ENCODE measurements at regions not wholly inside any gene's neighbourhood (a gene's known extent, or its start where the extent isn't known, plus 50 kb on each side); places are given as distances from the start of the nearest gene placed in this dataset.

DNA sequence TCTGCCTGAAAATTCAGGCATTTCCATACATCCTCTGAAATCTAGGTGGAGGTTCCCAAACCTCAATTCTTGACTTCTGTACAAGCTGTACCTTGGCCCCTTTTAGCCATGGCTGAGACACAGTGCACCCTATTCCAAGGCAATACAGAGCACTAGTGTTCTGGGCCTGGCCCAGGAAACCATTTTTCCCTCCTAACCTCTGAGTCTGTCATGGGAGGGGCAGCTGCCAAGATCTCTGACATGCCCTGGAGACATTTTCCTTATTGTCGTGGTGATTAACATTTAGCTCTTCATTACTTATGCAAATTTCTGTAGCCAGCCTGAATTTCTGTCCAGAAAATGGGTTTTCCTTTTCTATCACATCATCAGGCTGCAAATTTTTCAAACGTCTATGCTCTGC lies 248.0 kb upstream of the RGS18 start:
- DNase-seq (ENCODE audit: low read depth, low spot score): no peak
- no peaks in the 10 kb centered on the region for H3K27me3 ChIP-seq (ENCODE audit: control insufficient read depth, insufficient read depth, low read length)
- H3K4me3 ChIP-seq (ENCODE audit: low read depth in 2 of 2, low read length in 2 of 2): no peak overlapping the region
- no peaks in the 10 kb centered on the region for H3K36me3 ChIP-seq (ENCODE audit: control insufficient read depth, insufficient read depth, low read length)
- CTCF ChIA-PET: no interaction called here
- ATAC-seq: no peak
- in situ Hi-C loops (cut with HindIII; ENCODE audit: low pct_unique_long_range_greater_than_20kb, low sequenced_read_pairs): no loop called here
- no peaks in the 10 kb centered on the region for H3K4me1 ChIP-seq (ENCODE audit: control insufficient read depth, insufficient read depth, low read length)
- intact Hi-C loops (cut with micrococcal nuclease; ENCODE audit: unreplicated experiment): no loop called here
- no peak overlapping the region for H3K27ac ChIP-seq (ENCODE audit: low read length)
- POLR2A ChIA-PET: no interaction called here
- no TSS peak for BruUV-seq (replicated peaks)
- H3K9me3 ChIP-seq (ENCODE audit: control insufficient read depth, insufficient read depth, low read depth, low read length): no peaks in the 10 kb centered on the region
- TF ChIP-seq, protein P1, sequence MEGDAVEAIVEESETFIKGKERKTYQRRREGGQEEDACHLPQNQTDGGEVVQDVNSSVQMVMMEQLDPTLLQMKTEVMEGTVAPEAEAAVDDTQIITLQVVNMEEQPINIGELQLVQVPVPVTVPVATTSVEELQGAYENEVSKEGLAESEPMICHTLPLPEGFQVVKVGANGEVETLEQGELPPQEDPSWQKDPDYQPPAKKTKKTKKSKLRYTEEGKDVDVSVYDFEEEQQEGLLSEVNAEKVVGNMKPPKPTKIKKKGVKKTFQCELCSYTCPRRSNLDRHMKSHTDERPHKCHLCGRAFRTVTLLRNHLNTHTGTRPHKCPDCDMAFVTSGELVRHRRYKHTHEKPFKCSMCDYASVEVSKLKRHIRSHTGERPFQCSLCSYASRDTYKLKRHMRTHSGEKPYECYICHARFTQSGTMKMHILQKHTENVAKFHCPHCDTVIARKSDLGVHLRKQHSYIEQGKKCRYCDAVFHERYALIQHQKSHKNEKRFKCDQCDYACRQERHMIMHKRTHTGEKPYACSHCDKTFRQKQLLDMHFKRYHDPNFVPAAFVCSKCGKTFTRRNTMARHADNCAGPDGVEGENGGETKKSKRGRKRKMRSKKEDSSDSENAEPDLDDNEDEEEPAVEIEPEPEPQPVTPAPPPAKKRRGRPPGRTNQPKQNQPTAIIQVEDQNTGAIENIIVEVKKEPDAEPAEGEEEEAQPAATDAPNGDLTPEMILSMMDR (IDR thresholded peaks at IDR 0.05): no peak
- TF ChIP-seq SIN3A (IDR thresholded peaks at IDR 0.05; ENCODE audit: borderline replicate concordance, insufficient read depth, low read depth, low read length) (no peak), TCF7L2 (IDR thresholded peaks at IDR 0.05; ENCODE audit: low read depth, low read length) (no peak), POLR2AphosphoS5 (IDR thresholded peaks at IDR 0.05; ENCODE audit: low read depth, low read length) (no peak)
- TF ChIP-seq, protein P2, sequence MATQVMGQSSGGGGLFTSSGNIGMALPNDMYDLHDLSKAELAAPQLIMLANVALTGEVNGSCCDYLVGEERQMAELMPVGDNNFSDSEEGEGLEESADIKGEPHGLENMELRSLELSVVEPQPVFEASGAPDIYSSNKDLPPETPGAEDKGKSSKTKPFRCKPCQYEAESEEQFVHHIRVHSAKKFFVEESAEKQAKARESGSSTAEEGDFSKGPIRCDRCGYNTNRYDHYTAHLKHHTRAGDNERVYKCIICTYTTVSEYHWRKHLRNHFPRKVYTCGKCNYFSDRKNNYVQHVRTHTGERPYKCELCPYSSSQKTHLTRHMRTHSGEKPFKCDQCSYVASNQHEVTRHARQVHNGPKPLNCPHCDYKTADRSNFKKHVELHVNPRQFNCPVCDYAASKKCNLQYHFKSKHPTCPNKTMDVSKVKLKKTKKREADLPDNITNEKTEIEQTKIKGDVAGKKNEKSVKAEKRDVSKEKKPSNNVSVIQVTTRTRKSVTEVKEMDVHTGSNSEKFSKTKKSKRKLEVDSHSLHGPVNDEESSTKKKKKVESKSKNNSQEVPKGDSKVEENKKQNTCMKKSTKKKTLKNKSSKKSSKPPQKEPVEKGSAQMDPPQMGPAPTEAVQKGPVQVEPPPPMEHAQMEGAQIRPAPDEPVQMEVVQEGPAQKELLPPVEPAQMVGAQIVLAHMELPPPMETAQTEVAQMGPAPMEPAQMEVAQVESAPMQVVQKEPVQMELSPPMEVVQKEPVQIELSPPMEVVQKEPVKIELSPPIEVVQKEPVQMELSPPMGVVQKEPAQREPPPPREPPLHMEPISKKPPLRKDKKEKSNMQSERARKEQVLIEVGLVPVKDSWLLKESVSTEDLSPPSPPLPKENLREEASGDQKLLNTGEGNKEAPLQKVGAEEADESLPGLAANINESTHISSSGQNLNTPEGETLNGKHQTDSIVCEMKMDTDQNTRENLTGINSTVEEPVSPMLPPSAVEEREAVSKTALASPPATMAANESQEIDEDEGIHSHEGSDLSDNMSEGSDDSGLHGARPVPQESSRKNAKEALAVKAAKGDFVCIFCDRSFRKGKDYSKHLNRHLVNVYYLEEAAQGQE (IDR thresholded peaks at IDR 0.05; ENCODE audit: insufficient read depth in 1 of 2, low read depth in 2 of 2, low read length in 1 of 2): no peak

DNA sequence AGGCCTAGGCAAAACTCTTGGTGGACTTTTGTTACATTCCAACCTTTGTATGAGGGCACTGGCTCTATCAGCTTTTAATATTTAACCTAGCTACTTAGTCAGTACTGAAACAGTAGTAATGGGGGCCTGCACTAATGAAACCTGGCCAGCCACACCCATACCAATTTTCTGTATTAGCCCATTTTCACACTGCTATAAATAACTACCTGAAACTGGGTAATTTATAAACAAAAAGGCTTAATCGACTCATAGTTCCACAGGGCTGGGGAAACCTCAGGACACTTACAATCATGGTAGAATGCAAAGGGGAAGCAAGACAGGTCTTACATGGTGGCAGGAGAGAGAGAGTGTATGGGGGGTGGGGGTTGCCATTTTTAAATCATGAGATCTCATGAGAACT lies 245.7 kb upstream of the RGS18 start:
- H3K27me3 ChIP-seq (ENCODE audit: control insufficient read depth, insufficient read depth, low read length): no peaks in the 10 kb centered on the region
- CTCF ChIA-PET: no interaction called here
- POLR2A ChIA-PET: no interaction called here
- in situ Hi-C loops (cut with HindIII; ENCODE audit: low pct_unique_long_range_greater_than_20kb, low sequenced_read_pairs): no loop called here
- ATAC-seq (no peak), DNase-seq (ENCODE audit: low read depth, low spot score) (no peak)
- H3K27ac ChIP-seq (ENCODE audit: low read length): no peak overlapping the region
- TF ChIP-seq, protein P2 (IDR thresholded peaks at IDR 0.05; ENCODE audit: insufficient read depth in 1 of 2, low read depth in 2 of 2, low read length in 1 of 2): no peak
- TF ChIP-seq POLR2AphosphoS5 (IDR thresholded peaks at IDR 0.05; ENCODE audit: low read depth, low read length) (no peak), TCF7L2 (IDR thresholded peaks at IDR 0.05; ENCODE audit: low read depth, low read length) (no peak), SIN3A (IDR thresholded peaks at IDR 0.05; ENCODE audit: borderline replicate concordance, insufficient read depth, low read depth, low read length) (no peak)
- TF ChIP-seq, protein P1 (IDR thresholded peaks at IDR 0.05): no peak
- H3K4me1 ChIP-seq (ENCODE audit: control insufficient read depth, insufficient read depth, low read length): no peaks in the 10 kb centered on the region
- H3K4me3 ChIP-seq (ENCODE audit: low read depth in 2 of 2, low read length in 2 of 2): no peak overlapping the region
- no peaks in the 10 kb centered on the region for H3K9me3 ChIP-seq (ENCODE audit: control insufficient read depth, insufficient read depth, low read depth, low read length)
- no peaks in the 10 kb centered on the region for H3K36me3 ChIP-seq (ENCODE audit: control insufficient read depth, insufficient read depth, low read length)
- intact Hi-C loops (cut with micrococcal nuclease; ENCODE audit: unreplicated experiment): no loop called here
- no TSS peak for BruUV-seq (replicated peaks)
